ENCODE measurements at regions not wholly inside any gene's neighbourhood (a gene's known extent, or its start where the extent isn't known, plus 50 kb on each side); places are given as distances from the start of the nearest gene placed in this dataset.

DNA sequence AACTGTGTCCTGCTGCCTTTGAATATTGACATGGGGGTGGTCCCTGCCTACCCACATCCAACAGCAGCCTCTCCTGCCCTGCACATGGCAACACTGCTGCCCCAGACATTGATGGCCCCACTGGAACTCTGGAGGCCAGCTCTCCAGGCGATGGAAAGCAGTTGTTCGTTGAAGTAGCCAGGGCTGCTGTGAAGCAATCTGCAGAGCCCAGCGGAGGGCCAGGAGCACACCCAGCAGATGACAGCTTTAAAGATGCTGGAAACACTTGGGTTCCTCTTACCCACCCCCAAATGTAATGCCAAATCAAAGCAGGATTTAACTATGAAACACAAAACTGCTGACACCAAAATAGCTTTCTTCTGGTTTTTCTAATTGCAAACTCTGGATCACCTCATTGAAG is 165.6 kb upstream of the NAV2 start:
- no peaks in the 10 kb centered on the region for H3K4me1 ChIP-seq (ENCODE audit: insufficient read depth, low read length, poor library complexity, severe bottlenecking)
- CTCF ChIA-PET: no interaction called here
- no peak overlapping the region for H3K4me3 ChIP-seq (ENCODE audit: low read depth, low read length, poor library complexity, severe bottlenecking)
- DNase-seq (ENCODE audit: low spot score): no peak
- peaks cover 3% of the 10 kb centered on the region for H3K27me3 ChIP-seq (replicated peaks; ENCODE audit: insufficient read depth, low read depth, low read length, poor library complexity)
- TF ChIP-seq, protein P1, sequence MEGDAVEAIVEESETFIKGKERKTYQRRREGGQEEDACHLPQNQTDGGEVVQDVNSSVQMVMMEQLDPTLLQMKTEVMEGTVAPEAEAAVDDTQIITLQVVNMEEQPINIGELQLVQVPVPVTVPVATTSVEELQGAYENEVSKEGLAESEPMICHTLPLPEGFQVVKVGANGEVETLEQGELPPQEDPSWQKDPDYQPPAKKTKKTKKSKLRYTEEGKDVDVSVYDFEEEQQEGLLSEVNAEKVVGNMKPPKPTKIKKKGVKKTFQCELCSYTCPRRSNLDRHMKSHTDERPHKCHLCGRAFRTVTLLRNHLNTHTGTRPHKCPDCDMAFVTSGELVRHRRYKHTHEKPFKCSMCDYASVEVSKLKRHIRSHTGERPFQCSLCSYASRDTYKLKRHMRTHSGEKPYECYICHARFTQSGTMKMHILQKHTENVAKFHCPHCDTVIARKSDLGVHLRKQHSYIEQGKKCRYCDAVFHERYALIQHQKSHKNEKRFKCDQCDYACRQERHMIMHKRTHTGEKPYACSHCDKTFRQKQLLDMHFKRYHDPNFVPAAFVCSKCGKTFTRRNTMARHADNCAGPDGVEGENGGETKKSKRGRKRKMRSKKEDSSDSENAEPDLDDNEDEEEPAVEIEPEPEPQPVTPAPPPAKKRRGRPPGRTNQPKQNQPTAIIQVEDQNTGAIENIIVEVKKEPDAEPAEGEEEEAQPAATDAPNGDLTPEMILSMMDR (conservative IDR thresholded peaks at IDR 0.05; ENCODE audit: low read depth, low read length): no peak
- no peak for TF ChIP-seq EZH2 (IDR thresholded peaks at IDR 0.05; ENCODE audit: borderline replicate concordance, low read depth, low read length, poor library complexity, severe bottlenecking)
- no TSS peak for BruUV-seq (replicated peaks)
- POLR2A ChIA-PET (ENCODE audit: low non-redundant PET): no interaction called here
- H3K27ac ChIP-seq (ENCODE audit: low read depth, low read length, poor library complexity, severe bottlenecking): no peak overlapping the region
- no peaks in the 10 kb centered on the region for H3K36me3 ChIP-seq (ENCODE audit: insufficient read depth, low read length, poor library complexity, severe bottlenecking)
- intact Hi-C loops (cut with micrococcal nuclease; ENCODE audit: unreplicated experiment): no loop called here
- H3K9me3 ChIP-seq (ENCODE audit: low read depth, low read length, poor library complexity, severe bottlenecking): no peaks in the 10 kb centered on the region

DNA sequence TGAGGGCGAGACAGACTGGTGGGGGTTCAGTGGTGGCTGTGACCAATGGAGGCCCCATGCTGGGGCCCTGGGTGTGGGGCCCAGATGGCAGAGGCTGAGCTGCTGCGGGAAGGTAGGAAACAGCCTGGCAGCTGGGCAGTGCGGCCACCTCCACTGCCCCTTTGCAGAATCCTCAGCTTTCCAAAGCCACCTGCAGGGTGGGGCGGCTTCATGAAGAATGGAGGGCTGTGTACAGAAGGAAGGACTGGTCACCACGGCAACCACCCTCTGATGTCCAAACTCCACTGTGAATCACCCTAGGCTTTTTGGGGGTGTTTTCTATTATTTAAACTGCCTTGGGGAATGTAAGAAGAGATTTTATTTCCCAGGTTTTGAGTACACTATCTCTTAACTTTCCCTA is 166.3 kb upstream of the NAV2 start:
- H3K4me3 ChIP-seq (ENCODE audit: low read depth, low read length, poor library complexity, severe bottlenecking): no peak overlapping the region
- no peak overlapping the region for H3K27ac ChIP-seq (ENCODE audit: low read depth, low read length, poor library complexity, severe bottlenecking)
- CTCF ChIA-PET: no interaction called here
- no peaks in the 10 kb centered on the region for H3K36me3 ChIP-seq (ENCODE audit: insufficient read depth, low read length, poor library complexity, severe bottlenecking)
- peaks cover 3% of the 10 kb centered on the region for H3K27me3 ChIP-seq (replicated peaks; ENCODE audit: insufficient read depth, low read depth, low read length, poor library complexity)
- POLR2A ChIA-PET (ENCODE audit: low non-redundant PET): no interaction called here
- no peaks in the 10 kb centered on the region for H3K4me1 ChIP-seq (ENCODE audit: insufficient read depth, low read length, poor library complexity, severe bottlenecking)
- no peaks in the 10 kb centered on the region for H3K9me3 ChIP-seq (ENCODE audit: low read depth, low read length, poor library complexity, severe bottlenecking)
- BruUV-seq (replicated peaks): no TSS peak
- intact Hi-C loops (cut with micrococcal nuclease; ENCODE audit: unreplicated experiment): no loop called here
- no peak for TF ChIP-seq EZH2 (IDR thresholded peaks at IDR 0.05; ENCODE audit: borderline replicate concordance, low read depth, low read length, poor library complexity, severe bottlenecking)
- TF ChIP-seq, protein P1 (conservative IDR thresholded peaks at IDR 0.05; ENCODE audit: low read depth, low read length): no peak
- DNase-seq (ENCODE audit: low spot score): no peak

DNA sequence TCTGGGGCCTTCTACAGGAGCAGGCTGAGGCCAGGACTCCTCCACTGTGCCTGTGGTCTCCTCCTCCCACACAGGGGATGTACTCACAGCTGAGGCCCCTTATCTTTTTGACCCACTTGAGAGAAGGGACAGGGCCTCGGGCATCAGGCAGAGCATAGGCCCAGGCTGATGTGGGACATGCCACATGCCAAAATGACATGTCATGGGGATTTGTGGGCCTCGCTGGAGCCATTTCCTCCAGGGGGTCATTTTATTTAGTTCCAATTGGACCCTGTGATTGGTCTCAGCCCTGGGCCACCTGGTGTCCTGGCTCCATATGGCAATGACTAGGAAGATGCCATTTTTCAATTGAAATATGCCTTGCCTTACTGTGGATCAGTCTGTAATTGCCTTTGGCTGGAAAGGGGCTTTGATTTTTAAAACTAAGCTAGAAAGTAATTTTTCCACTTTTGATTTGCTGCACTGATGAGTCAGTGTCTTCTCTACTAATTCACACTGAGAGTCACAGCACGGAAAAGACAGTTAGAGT is 171.1 kb upstream of the NAV2 start:
- no peak for TF ChIP-seq EZH2 (IDR thresholded peaks at IDR 0.05; ENCODE audit: borderline replicate concordance, low read depth, low read length, poor library complexity, severe bottlenecking)
- TF ChIP-seq, protein P1 (conservative IDR thresholded peaks at IDR 0.05; ENCODE audit: low read depth, low read length): no peak
- Histone ChIP-seq H3K4me1 (ENCODE audit: insufficient read depth, low read length, poor library complexity, severe bottlenecking) (no peaks in the 10 kb centered on the region), H3K27ac (ENCODE audit: low read depth, low read length, poor library complexity, severe bottlenecking) (no peak overlapping the region), H3K27me3 (replicated peaks; ENCODE audit: insufficient read depth, low read depth, low read length, poor library complexity) (no peaks in the 10 kb centered on the region), H3K4me3 (ENCODE audit: low read depth, low read length, poor library complexity, severe bottlenecking) (no peak overlapping the region), H3K36me3 (ENCODE audit: insufficient read depth, low read length, poor library complexity, severe bottlenecking) (no peaks in the 10 kb centered on the region), H3K9me3 (ENCODE audit: low read depth, low read length, poor library complexity, severe bottlenecking) (no peaks in the 10 kb centered on the region)
- no peak for DNase-seq (ENCODE audit: low spot score)
- CTCF ChIA-PET: no interaction called here
- intact Hi-C loops (cut with micrococcal nuclease; ENCODE audit: unreplicated experiment): no loop called here
- no TSS peak for BruUV-seq (replicated peaks)
- POLR2A ChIA-PET (ENCODE audit: low non-redundant PET): no interaction called here

All from A673 (cell line).